ENCODE measurements at regions not wholly inside any gene's neighbourhood (a gene's known extent, or its start where the extent isn't known, plus 50 kb on each side); places are given as distances from the start of the nearest gene placed in this dataset.

- Histone ChIP-seq H3K4me1 (ENCODE audit: control insufficient read depth in 2 of 3, insufficient read depth in 2 of 3, low read depth in 1 of 3, low read length in 3 of 3) (no peaks in the 10 kb centered on the region), H3K4me3 (ENCODE audit: low read length in 3 of 3) (no peak overlapping the region), H3K27ac (ENCODE audit: low read depth in 2 of 2, low read length in 2 of 2) (no peak overlapping the region), H3K27me3 (ENCODE audit: control insufficient read depth, insufficient read depth, low read length) (no peaks in the 10 kb centered on the region), H3K9me3 (ENCODE audit: control insufficient read depth in 2 of 3, insufficient read depth in 1 of 3, low read length in 3 of 3) (no peaks in the 10 kb centered on the region), H3K36me3 (ENCODE audit: control insufficient read depth in 2 of 3, insufficient read depth in 3 of 3, low read length in 3 of 3) (no peaks in the 10 kb centered on the region), H3K9ac (ENCODE audit: low read length in 3 of 3) (no peak overlapping the region)
- TF ChIP-seq, protein P1, sequence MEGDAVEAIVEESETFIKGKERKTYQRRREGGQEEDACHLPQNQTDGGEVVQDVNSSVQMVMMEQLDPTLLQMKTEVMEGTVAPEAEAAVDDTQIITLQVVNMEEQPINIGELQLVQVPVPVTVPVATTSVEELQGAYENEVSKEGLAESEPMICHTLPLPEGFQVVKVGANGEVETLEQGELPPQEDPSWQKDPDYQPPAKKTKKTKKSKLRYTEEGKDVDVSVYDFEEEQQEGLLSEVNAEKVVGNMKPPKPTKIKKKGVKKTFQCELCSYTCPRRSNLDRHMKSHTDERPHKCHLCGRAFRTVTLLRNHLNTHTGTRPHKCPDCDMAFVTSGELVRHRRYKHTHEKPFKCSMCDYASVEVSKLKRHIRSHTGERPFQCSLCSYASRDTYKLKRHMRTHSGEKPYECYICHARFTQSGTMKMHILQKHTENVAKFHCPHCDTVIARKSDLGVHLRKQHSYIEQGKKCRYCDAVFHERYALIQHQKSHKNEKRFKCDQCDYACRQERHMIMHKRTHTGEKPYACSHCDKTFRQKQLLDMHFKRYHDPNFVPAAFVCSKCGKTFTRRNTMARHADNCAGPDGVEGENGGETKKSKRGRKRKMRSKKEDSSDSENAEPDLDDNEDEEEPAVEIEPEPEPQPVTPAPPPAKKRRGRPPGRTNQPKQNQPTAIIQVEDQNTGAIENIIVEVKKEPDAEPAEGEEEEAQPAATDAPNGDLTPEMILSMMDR (IDR thresholded peaks at IDR 0.05; ENCODE audit: borderline replicate concordance, extremely low read depth, insufficient read depth) = no peak
- no peak for DNase-seq
- intact Hi-C loops (cut with DNase I) = no loop called here
- no peak for FAIRE-seq
Measured at GRCh38 chr20:57804470-57805250, 94.8 kb upstream of the PMEPA1 start.

DNA sequence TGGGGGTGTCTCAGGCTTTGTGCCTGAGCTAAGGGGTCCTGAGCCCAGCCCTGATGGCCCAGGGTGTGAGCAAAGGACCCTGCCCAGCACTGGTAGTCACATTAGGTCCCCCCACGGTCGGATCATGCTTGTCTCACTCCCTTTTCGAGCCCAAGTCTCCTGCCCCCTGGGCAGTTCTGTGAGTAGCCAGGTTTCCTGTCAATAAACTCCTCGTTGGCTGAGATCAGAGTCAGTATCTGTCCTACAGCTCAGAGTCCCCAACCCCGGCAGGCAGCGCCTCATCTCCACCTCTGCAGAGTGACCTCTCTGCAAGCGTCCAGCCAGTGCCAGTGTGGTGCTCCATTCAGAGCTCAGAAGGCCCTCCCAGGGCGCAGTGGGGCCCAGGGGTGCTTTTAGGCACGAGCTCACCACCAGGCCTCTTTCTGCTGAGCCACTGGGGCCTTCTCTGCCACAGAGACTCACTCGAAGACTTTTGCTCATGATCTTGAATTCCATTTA, 93.7 kb upstream of the PMEPA1 start:
- Histone ChIP-seq H3K4me3 (ENCODE audit: low read length in 3 of 3) (no peak overlapping the region), H3K9me3 (ENCODE audit: control insufficient read depth in 2 of 3, insufficient read depth in 1 of 3, low read length in 3 of 3) (no peaks in the 10 kb centered on the region), H3K27me3 (ENCODE audit: control insufficient read depth, insufficient read depth, low read length) (no peaks in the 10 kb centered on the region), H3K9ac (ENCODE audit: low read length in 3 of 3) (no peak overlapping the region), H3K36me3 (ENCODE audit: control insufficient read depth in 2 of 3, insufficient read depth in 3 of 3, low read length in 3 of 3) (no peaks in the 10 kb centered on the region), H3K4me1 (ENCODE audit: control insufficient read depth in 2 of 3, insufficient read depth in 2 of 3, low read depth in 1 of 3, low read length in 3 of 3) (no peaks in the 10 kb centered on the region), H3K27ac (ENCODE audit: low read depth in 2 of 2, low read length in 2 of 2) (no peak overlapping the region)
- FAIRE-seq (no peak), DNase-seq (no peak)
- TF ChIP-seq, protein P1 (IDR thresholded peaks at IDR 0.05; ENCODE audit: borderline replicate concordance, extremely low read depth, insufficient read depth) = no peak
- intact Hi-C loops (cut with DNase I) = no loop called here

- Histone ChIP-seq H3K27ac (ENCODE audit: low read depth in 2 of 2, low read length in 2 of 2) (no peak overlapping the region), H3K9ac (ENCODE audit: low read length in 3 of 3) (no peak overlapping the region), H3K4me1 (ENCODE audit: control insufficient read depth in 2 of 3, insufficient read depth in 2 of 3, low read depth in 1 of 3, low read length in 3 of 3) (no peaks in the 10 kb centered on the region), H3K27me3 (ENCODE audit: control insufficient read depth, insufficient read depth, low read length) (no peaks in the 10 kb centered on the region), H3K9me3 (ENCODE audit: control insufficient read depth in 2 of 3, insufficient read depth in 1 of 3, low read length in 3 of 3) (no peaks in the 10 kb centered on the region), H3K4me3 (ENCODE audit: low read length in 3 of 3) (no peak overlapping the region), H3K36me3 (ENCODE audit: control insufficient read depth in 2 of 3, insufficient read depth in 3 of 3, low read length in 3 of 3) (no peaks in the 10 kb centered on the region)
- intact Hi-C loops (cut with DNase I) = no loop called here
- TF ChIP-seq, protein P1 (IDR thresholded peaks at IDR 0.05; ENCODE audit: borderline replicate concordance, extremely low read depth, insufficient read depth) = no peak
- DNase-seq (no peak), FAIRE-seq (no peak)
Measured at GRCh38 chr20:57802765-57803507, 93.1 kb upstream of the PMEPA1 start.

Data from kidney (tissue), 13 donors.